Sciatic nerve (tissue), 2 donors: ENCODE measurements at regions not wholly inside any gene's neighbourhood (a gene's known extent, or its start where the extent isn't known, plus 50 kb on each side); places are given as distances from the start of the nearest gene placed in this dataset.

Source experiments
- ATAC-seq: fragments of 200-7000 bp; cut with Tn5 transposase; one replicate; pipeline ENCODE4 v1.9.1; 2020; ENCODE audit warnings: mild to moderate bottlenecking, moderate library complexity
- DNase-seq: peaks from one replicate; pipeline ENCODE4 v3.0.0-alpha.2; 2020; ENCODE audit warnings: low spot score
- intact Hi-C: fragments of 100-400 bp; cut with DNase I; formaldehyde crosslinking; loops from one replicate; pipeline ENCODE4 v1.14.2; 2022
- donor health status: DM: no; HTN: no; CAD: no.
- donor health status: DM: no; HTN: no; CAD: no.

- intact Hi-C loops: no loop called here
- DNase-seq (no peak), ATAC-seq (no peak)
Observed at GRCh38 chr11:112776834-112777233, 184.4 kb upstream of the NCAM1 start.

GRCh38 chr11:112777283-112777751 is 183.9 kb upstream of the NCAM1 start:
- no peak for DNase-seq
- intact Hi-C loops: no loop called here
- ATAC-seq: no peak

- DNase-seq: no peak
- ATAC-seq: no peak
- intact Hi-C loops: no loop called here
Observed at GRCh38 chr11:112778091-112778876, 182.9 kb upstream of the NCAM1 start.

GRCh38 chr11:112778877-112779266 is 182.3 kb upstream of the NCAM1 start:
- intact Hi-C loops: no loop called here
- DNase-seq (no peak), ATAC-seq (no peak)

GRCh38 chr11:112780351-112781087 is 180.7 kb upstream of the NCAM1 start:
- DNase-seq (no peak), ATAC-seq (no peak)
- intact Hi-C loops: no loop called here

- ATAC-seq: no peak
Observed at GRCh38 chr11:112783945-112784322, 177.3 kb upstream of the NCAM1 start.

GRCh38 chr11:112784323-112785073 is 176.7 kb upstream of the NCAM1 start:
- ATAC-seq: peak; percentile 79
- DNase-seq: peak; percentile 80
- intact Hi-C loops: no loop called here

More at GRCh38 chr11:112783945-112784322, 177.3 kb upstream of the NCAM1 start:
- DNase-seq: no peak
- intact Hi-C loops: no loop called here

- intact Hi-C loops: no loop called here
- no peak for DNase-seq
- peak; percentile 78 for ATAC-seq
Observed at GRCh38 chr11:112785149-112785548, 176.1 kb upstream of the NCAM1 start.

- peak; percentile 62 for ATAC-seq
- intact Hi-C loops: no loop called here
Observed at GRCh38 chr11:112785719-112786118, 175.5 kb upstream of the NCAM1 start.

GRCh38 chr11:112786196-112786595 is 175.0 kb upstream of the NCAM1 start:
- DNase-seq (no peak), ATAC-seq (no peak)
- intact Hi-C loops: no loop called here

More at GRCh38 chr11:112785719-112786118, 175.5 kb upstream of the NCAM1 start:
- DNase-seq: no peak

GRCh38 chr11:112786886-112787530 is 174.2 kb upstream of the NCAM1 start:
- intact Hi-C loops: no loop called here
- DNase-seq: no peak
- no peak for ATAC-seq

GRCh38 chr11:112789481-112789880 is 171.7 kb upstream of the NCAM1 start:
- no peak for ATAC-seq
- no peak for DNase-seq
- intact Hi-C loops: no loop called here

GRCh38 chr11:112790286-112790685 is 170.9 kb upstream of the NCAM1 start:
- intact Hi-C loops: no loop called here
- no peak for ATAC-seq
- no peak for DNase-seq

GRCh38 chr11:112792070-112792469 is 169.2 kb upstream of the NCAM1 start:
- DNase-seq (no peak), ATAC-seq (no peak)
- intact Hi-C loops: no loop called here

GRCh38 chr11:112793416-112793815 is 167.8 kb upstream of the NCAM1 start:
- intact Hi-C loops: no loop called here
- DNase-seq: no peak

GRCh38 chr11:112794331-112794846 is 166.8 kb upstream of the NCAM1 start:
- intact Hi-C loops: no loop called here
- no peak for ATAC-seq
- DNase-seq: no peak

More at GRCh38 chr11:112793416-112793815, 167.8 kb upstream of the NCAM1 start:
- ATAC-seq: no peak

GRCh38 chr11:112795142-112795815 is 165.9 kb upstream of the NCAM1 start:
- ATAC-seq (peak; percentile 54), DNase-seq (no peak)
- intact Hi-C loops: no loop called here

- ATAC-seq: no peak
- DNase-seq: no peak
- intact Hi-C loops: no loop called here
Observed at GRCh38 chr11:112795911-112796649, 165.1 kb upstream of the NCAM1 start.
